ENCODE measurements at regions not wholly inside any gene's neighbourhood (a gene's known extent, or its start where the extent isn't known, plus 50 kb on each side); places are given as distances from the start of the nearest gene placed in this dataset.

- Histone ChIP-seq H3K9me3 (ENCODE audit: control insufficient read depth in 5 of 5, low read length in 5 of 5) (no peaks in the 10 kb centered on the region), H3K27ac (ENCODE audit: low read depth, low read length) (no peak overlapping the region), H3K27me3 (ENCODE audit: control insufficient read depth in 5 of 5, insufficient read depth in 4 of 5, low read length in 5 of 5) (no peaks in the 10 kb centered on the region), H3K4me1 (ENCODE audit: control insufficient read depth in 5 of 5, insufficient read depth in 5 of 5, low read length in 5 of 5) (no peaks in the 10 kb centered on the region), H3K4me3 (ENCODE audit: low read depth in 1 of 5, low read length in 5 of 5) (no peak overlapping the region), H3K36me3 (ENCODE audit: control insufficient read depth in 5 of 5, insufficient read depth in 5 of 5, low read length in 5 of 5) (no peaks in the 10 kb centered on the region), H3K9ac (ENCODE audit: low read length in 5 of 5) (no peak overlapping the region)
Observed at GRCh38 chr18:64620971-64621560, 472.2 kb upstream of the LINC00305 start.

- Histone ChIP-seq H3K4me1 (ENCODE audit: control insufficient read depth in 5 of 5, insufficient read depth in 5 of 5, low read length in 5 of 5) (no peaks in the 10 kb centered on the region), H3K27ac (ENCODE audit: low read depth, low read length) (no peak overlapping the region), H3K27me3 (ENCODE audit: control insufficient read depth in 5 of 5, insufficient read depth in 4 of 5, low read length in 5 of 5) (no peaks in the 10 kb centered on the region), H3K4me3 (ENCODE audit: low read depth in 1 of 5, low read length in 5 of 5) (no peak overlapping the region), H3K36me3 (ENCODE audit: control insufficient read depth in 5 of 5, insufficient read depth in 5 of 5, low read length in 5 of 5) (no peaks in the 10 kb centered on the region), H3K9me3 (ENCODE audit: control insufficient read depth in 5 of 5, low read length in 5 of 5) (no peaks in the 10 kb centered on the region), H3K9ac (ENCODE audit: low read length in 5 of 5) (no peak overlapping the region)
Observed at GRCh38 chr18:64618390-64618789, 469.5 kb upstream of the LINC00305 start.

GRCh38 chr18:64615021-64615420 is 466.1 kb upstream of the LINC00305 start:
- no peaks in the 10 kb centered on the region for H3K36me3 ChIP-seq (ENCODE audit: control insufficient read depth in 5 of 5, insufficient read depth in 5 of 5, low read length in 5 of 5)
- H3K4me3 ChIP-seq (ENCODE audit: low read depth in 1 of 5, low read length in 5 of 5), result no peak overlapping the region
- no peaks in the 10 kb centered on the region for H3K27me3 ChIP-seq (ENCODE audit: control insufficient read depth in 5 of 5, insufficient read depth in 4 of 5, low read length in 5 of 5)
- no peak overlapping the region for H3K27ac ChIP-seq (ENCODE audit: low read depth, low read length)
- no peaks in the 10 kb centered on the region for H3K9me3 ChIP-seq (ENCODE audit: control insufficient read depth in 5 of 5, low read length in 5 of 5)
- no peak overlapping the region for H3K9ac ChIP-seq (ENCODE audit: low read length in 5 of 5)
- H3K4me1 ChIP-seq (ENCODE audit: control insufficient read depth in 5 of 5, insufficient read depth in 5 of 5, low read length in 5 of 5), result no peaks in the 10 kb centered on the region

- no peaks in the 10 kb centered on the region for H3K4me1 ChIP-seq (ENCODE audit: control insufficient read depth in 5 of 5, insufficient read depth in 5 of 5, low read length in 5 of 5)
- no peak overlapping the region for H3K27ac ChIP-seq (ENCODE audit: low read depth, low read length)
Observed at GRCh38 chr18:64614446-64614845, 465.6 kb upstream of the LINC00305 start.

GRCh38 chr18:64592246-64592645 is 443.4 kb upstream of the LINC00305 start:
- no peaks in the 10 kb centered on the region for H3K4me1 ChIP-seq (ENCODE audit: control insufficient read depth in 5 of 5, insufficient read depth in 5 of 5, low read length in 5 of 5)
- H3K27me3 ChIP-seq (ENCODE audit: control insufficient read depth in 5 of 5, insufficient read depth in 4 of 5, low read length in 5 of 5), result no peaks in the 10 kb centered on the region
- H3K4me3 ChIP-seq (ENCODE audit: low read depth in 1 of 5, low read length in 5 of 5), result no peak overlapping the region
- H3K36me3 ChIP-seq (ENCODE audit: control insufficient read depth in 5 of 5, insufficient read depth in 5 of 5, low read length in 5 of 5), result no peaks in the 10 kb centered on the region
- H3K27ac ChIP-seq (ENCODE audit: low read depth, low read length), result no peak overlapping the region
- no peaks in the 10 kb centered on the region for H3K9me3 ChIP-seq (ENCODE audit: control insufficient read depth in 5 of 5, low read length in 5 of 5)
- no peak overlapping the region for H3K9ac ChIP-seq (ENCODE audit: low read length in 5 of 5)

More at GRCh38 chr18:64614446-64614845, 465.6 kb upstream of the LINC00305 start:
- Histone ChIP-seq H3K4me3 (ENCODE audit: low read depth in 1 of 5, low read length in 5 of 5) (no peak overlapping the region), H3K9ac (ENCODE audit: low read length in 5 of 5) (no peak overlapping the region), H3K9me3 (ENCODE audit: control insufficient read depth in 5 of 5, low read length in 5 of 5) (no peaks in the 10 kb centered on the region), H3K36me3 (ENCODE audit: control insufficient read depth in 5 of 5, insufficient read depth in 5 of 5, low read length in 5 of 5) (no peaks in the 10 kb centered on the region), H3K27me3 (ENCODE audit: control insufficient read depth in 5 of 5, insufficient read depth in 4 of 5, low read length in 5 of 5) (no peaks in the 10 kb centered on the region)

GRCh38 chr18:64589000-64589399 is 440.1 kb upstream of the LINC00305 start:
- H3K27me3 ChIP-seq (ENCODE audit: control insufficient read depth in 5 of 5, insufficient read depth in 4 of 5, low read length in 5 of 5), result no peaks in the 10 kb centered on the region
- no peak overlapping the region for H3K4me3 ChIP-seq (ENCODE audit: low read depth in 1 of 5, low read length in 5 of 5)
- no peaks in the 10 kb centered on the region for H3K36me3 ChIP-seq (ENCODE audit: control insufficient read depth in 5 of 5, insufficient read depth in 5 of 5, low read length in 5 of 5)
- no peaks in the 10 kb centered on the region for H3K4me1 ChIP-seq (ENCODE audit: control insufficient read depth in 5 of 5, insufficient read depth in 5 of 5, low read length in 5 of 5)
- no peak overlapping the region for H3K9ac ChIP-seq (ENCODE audit: low read length in 5 of 5)
- no peaks in the 10 kb centered on the region for H3K9me3 ChIP-seq (ENCODE audit: control insufficient read depth in 5 of 5, low read length in 5 of 5)
- H3K27ac ChIP-seq (ENCODE audit: low read depth, low read length), result no peak overlapping the region

- Histone ChIP-seq H3K27me3 (ENCODE audit: control insufficient read depth in 5 of 5, insufficient read depth in 4 of 5, low read length in 5 of 5) (no peaks in the 10 kb centered on the region), H3K36me3 (ENCODE audit: control insufficient read depth in 5 of 5, insufficient read depth in 5 of 5, low read length in 5 of 5) (no peaks in the 10 kb centered on the region), H3K9me3 (ENCODE audit: control insufficient read depth in 5 of 5, low read length in 5 of 5) (peaks cover 0 to 2% (median 0%) of the 10 kb centered on the region in 5 donors), H3K4me3 (ENCODE audit: low read depth in 1 of 5, low read length in 5 of 5) (no peak overlapping the region), H3K9ac (ENCODE audit: low read length in 5 of 5) (no peak overlapping the region), H3K4me1 (ENCODE audit: control insufficient read depth in 5 of 5, insufficient read depth in 5 of 5, low read length in 5 of 5) (no peaks in the 10 kb centered on the region), H3K27ac (ENCODE audit: low read depth, low read length) (no peak overlapping the region)
Observed at GRCh38 chr18:64566456-64566855, 417.6 kb upstream of the LINC00305 start.

GRCh38 chr18:64562651-64563050 is 413.8 kb upstream of the LINC00305 start:
- H3K36me3 ChIP-seq (ENCODE audit: control insufficient read depth in 5 of 5, insufficient read depth in 5 of 5, low read length in 5 of 5), result no peaks in the 10 kb centered on the region
- H3K27me3 ChIP-seq (ENCODE audit: control insufficient read depth in 5 of 5, insufficient read depth in 4 of 5, low read length in 5 of 5), result no peaks in the 10 kb centered on the region

DNA sequence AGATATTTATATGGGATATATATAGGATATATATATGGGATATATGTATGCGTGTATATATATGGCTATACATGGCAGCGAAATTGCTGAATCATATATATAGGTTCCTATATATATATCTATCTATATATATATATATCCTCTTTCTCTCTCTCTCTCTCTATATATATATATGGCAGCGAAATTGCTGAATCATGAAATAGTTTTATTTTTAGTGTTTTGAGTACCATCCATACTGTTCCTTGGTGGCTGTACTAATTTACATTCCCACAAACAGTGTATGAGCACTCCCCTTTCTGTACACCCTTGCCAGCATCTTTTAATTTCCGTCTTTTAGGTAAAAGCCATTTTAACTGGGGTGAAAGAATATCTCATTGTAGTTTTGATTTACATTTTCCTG is 397.6 kb upstream of the LINC00305 start:
- no peak overlapping the region for H3K9ac ChIP-seq (ENCODE audit: low read length in 5 of 5)
- no peak overlapping the region for H3K27ac ChIP-seq (ENCODE audit: low read depth, low read length)
- no peaks in the 10 kb centered on the region for H3K4me1 ChIP-seq (ENCODE audit: control insufficient read depth in 5 of 5, insufficient read depth in 5 of 5, low read length in 5 of 5)
- no peaks in the 10 kb centered on the region for H3K27me3 ChIP-seq (ENCODE audit: control insufficient read depth in 5 of 5, insufficient read depth in 4 of 5, low read length in 5 of 5)
- H3K4me3 ChIP-seq (ENCODE audit: low read depth in 1 of 5, low read length in 5 of 5), result no peak overlapping the region
- H3K9me3 ChIP-seq (ENCODE audit: control insufficient read depth in 5 of 5, low read length in 5 of 5), result no peaks in the 10 kb centered on the region
- no peaks in the 10 kb centered on the region for H3K36me3 ChIP-seq (ENCODE audit: control insufficient read depth in 5 of 5, insufficient read depth in 5 of 5, low read length in 5 of 5)

More at GRCh38 chr18:64562651-64563050, 413.8 kb upstream of the LINC00305 start:
- Histone ChIP-seq H3K4me1 (ENCODE audit: control insufficient read depth in 5 of 5, insufficient read depth in 5 of 5, low read length in 5 of 5) (no peaks in the 10 kb centered on the region), H3K9me3 (ENCODE audit: control insufficient read depth in 5 of 5, low read length in 5 of 5) (no peaks in the 10 kb centered on the region), H3K27ac (ENCODE audit: low read depth, low read length) (no peak overlapping the region), H3K9ac (ENCODE audit: low read length in 5 of 5) (no peak overlapping the region), H3K4me3 (ENCODE audit: low read depth in 1 of 5, low read length in 5 of 5) (no peak overlapping the region)

- no peak overlapping the region for H3K27ac ChIP-seq (ENCODE audit: low read depth, low read length)
- no peaks in the 10 kb centered on the region for H3K4me1 ChIP-seq (ENCODE audit: control insufficient read depth in 5 of 5, insufficient read depth in 5 of 5, low read length in 5 of 5)
- no peak overlapping the region for H3K9ac ChIP-seq (ENCODE audit: low read length in 5 of 5)
- H3K9me3 ChIP-seq (ENCODE audit: control insufficient read depth in 5 of 5, low read length in 5 of 5), result peaks cover 0 to 5% (median 0%) of the 10 kb centered on the region in 5 donors
- no peaks in the 10 kb centered on the region for H3K27me3 ChIP-seq (ENCODE audit: control insufficient read depth in 5 of 5, insufficient read depth in 4 of 5, low read length in 5 of 5)
- no peak overlapping the region for H3K4me3 ChIP-seq (ENCODE audit: low read depth in 1 of 5, low read length in 5 of 5)
- no peaks in the 10 kb centered on the region for H3K36me3 ChIP-seq (ENCODE audit: control insufficient read depth in 5 of 5, insufficient read depth in 5 of 5, low read length in 5 of 5)
Observed at GRCh38 chr18:64539847-64540246, 391.0 kb upstream of the LINC00305 start.

DNA sequence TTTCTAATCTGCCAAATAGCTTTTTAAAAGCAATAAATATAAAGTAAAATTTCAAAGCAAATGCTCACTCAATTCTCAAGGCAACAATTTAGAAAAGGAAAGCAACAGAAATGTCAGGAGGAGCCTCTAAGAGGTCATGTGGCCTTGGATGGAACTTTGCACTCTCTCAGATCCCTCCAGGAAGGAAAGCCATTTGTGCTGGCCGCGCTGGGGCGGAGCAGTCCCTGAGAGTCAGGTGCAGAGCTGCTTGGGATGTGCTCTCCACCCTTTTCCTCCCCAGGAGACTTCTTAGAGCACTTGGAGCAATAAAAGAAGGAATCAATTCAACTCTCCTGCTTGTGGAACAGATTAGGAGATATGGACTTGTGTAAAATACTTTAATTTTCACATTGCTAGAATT is 379.8 kb upstream of the LINC00305 start:
- no peak overlapping the region for H3K9ac ChIP-seq (ENCODE audit: low read length in 5 of 5)
- H3K4me3 ChIP-seq (ENCODE audit: low read depth in 1 of 5, low read length in 5 of 5), result no peak overlapping the region
- no peaks in the 10 kb centered on the region for H3K27me3 ChIP-seq (ENCODE audit: control insufficient read depth in 5 of 5, insufficient read depth in 4 of 5, low read length in 5 of 5)
- no peak overlapping the region for H3K27ac ChIP-seq (ENCODE audit: low read depth, low read length)
- H3K36me3 ChIP-seq (ENCODE audit: control insufficient read depth in 5 of 5, insufficient read depth in 5 of 5, low read length in 5 of 5), result no peaks in the 10 kb centered on the region
- H3K9me3 ChIP-seq (ENCODE audit: control insufficient read depth in 5 of 5, low read length in 5 of 5), result no peaks in the 10 kb centered on the region
- H3K4me1 ChIP-seq (ENCODE audit: control insufficient read depth in 5 of 5, insufficient read depth in 5 of 5, low read length in 5 of 5), result no peaks in the 10 kb centered on the region
